ENCODE measurements at regions not wholly inside any gene's neighbourhood (a gene's known extent, or its start where the extent isn't known, plus 50 kb on each side); places are given as distances from the start of the nearest gene placed in this dataset.

GRCh38 chr3:137201066-137201465, 243.3 kb downstream of the IL20RB start:
- TF ChIP-seq GATA3 (IDR thresholded peaks at IDR 0.05; ENCODE audit: low read depth, low read length), result no peak
- TF ChIP-seq GATA2 (IDR thresholded peaks at IDR 0.05; ENCODE audit: low read depth, low read length), result no peak

Measured in SH-SY5Y (cell line).